SK-N-MC (cell line): ENCODE measurements at regions not wholly inside any gene's neighbourhood (a gene's known extent, or its start where the extent isn't known, plus 50 kb on each side); places are given as distances from the start of the nearest gene placed in this dataset.

ENCODE experiments used
- EZH2 ChIP-seq: fragments of 200-600 bp; sonication (generic); IDR thresholded peaks from one replicate; pipeline ENCODE4 v1.6.1; 2017; ENCODE audit warnings: antibody characterized with exemption
- FOXP2 ChIP-seq: optimal IDR thresholded peaks from 2 replicates; pipeline ENCODE3; 2011; ENCODE audit warnings: mild to moderate bottlenecking, moderate library complexity; ENCODE audit not compliant: insufficient read depth; ENCODE audit errors: extremely low read length, control extremely low read depth
- POLR2AphosphoS5 ChIP-seq: IDR thresholded peaks from 2 replicates; pipeline ENCODE4 v1.6.1; 2012; ENCODE audit warnings: mild to moderate bottlenecking, low read depth, low read length, borderline replicate concordance

GRCh38 chr11:128303383-128303782 lies 284.0 kb downstream of the ETS1 start:
- TF ChIP-seq EZH2 (no peak), FOXP2 (no peak), POLR2AphosphoS5 (no peak)
